ENCODE measurements at regions not wholly inside any gene's neighbourhood (a gene's known extent, or its start where the extent isn't known, plus 50 kb on each side); places are given as distances from the start of the nearest gene placed in this dataset.
"Not testable (repeated sequence)": the region's sequence is repeated elsewhere in the genome, so short reads cannot be mapped to it uniquely, and the experiment has no call there.

GRCh38 chr6:84988766-84989165, 224.4 kb upstream of the TBX18 start:
- TF ChIP-seq CTCF (conservative IDR thresholded peaks at IDR 0.05); ZFX (IDR thresholded peaks at IDR 0.05): not testable (repeated sequence)

Measured in C4-2B (cell line).